Tongue (tissue), 1 donor: ENCODE measurements at regions not wholly inside any gene's neighbourhood (a gene's known extent, or its start where the extent isn't known, plus 50 kb on each side); places are given as distances from the start of the nearest gene placed in this dataset.

ENCODE experiments used
- DNase-seq: peaks from one replicate; pipeline ENCODE4 v3.0.0-alpha.2; 2015

- DNase-seq: no peak
These were observed 248.1 kb upstream of the GADL1 start for GRCh38 chr3:31142543-31142942.

- no peak for DNase-seq
These were observed 250.6 kb upstream of the GADL1 start for GRCh38 chr3:31145062-31145461.

GRCh38 chr3:31147550-31147949 lies 253.1 kb upstream of the GADL1 start:
- DNase-seq: no peak

GRCh38 chr3:31157047-31157694 lies 262.7 kb upstream of the GADL1 start:
- DNase-seq: no peak

- peak; percentile 43 for DNase-seq
These were observed 263.6 kb upstream of the GADL1 start for GRCh38 chr3:31157893-31158620.

- DNase-seq: no peak
These were observed 265.0 kb upstream of the GADL1 start for GRCh38 chr3:31159331-31160039.

- DNase-seq: no peak
These were observed 267.4 kb upstream of the GADL1 start for GRCh38 chr3:31161889-31162288.

GRCh38 chr3:31164381-31164780 lies 269.9 kb upstream of the GADL1 start:
- no peak for DNase-seq

GRCh38 chr3:31165399-31165860 lies 271.0 kb upstream of the GADL1 start:
- DNase-seq: no peak

- DNase-seq: peak; percentile 54
These were observed 271.9 kb upstream of the GADL1 start for GRCh38 chr3:31166249-31166885.

- no peak for DNase-seq
These were observed 273.2 kb upstream of the GADL1 start for GRCh38 chr3:31167666-31168065.

GRCh38 chr3:31170932-31171670 lies 276.6 kb upstream of the GADL1 start:
- no peak for DNase-seq

GRCh38 chr3:31172336-31172735 lies 277.9 kb upstream of the GADL1 start:
- DNase-seq: peak; percentile 42

- DNase-seq: no peak
These were observed 278.8 kb upstream of the GADL1 start for GRCh38 chr3:31173118-31173718.

- no peak for DNase-seq
These were observed 279.6 kb upstream of the GADL1 start for GRCh38 chr3:31174079-31174478.

GRCh38 chr3:31176045-31176444 lies 281.6 kb upstream of the GADL1 start:
- DNase-seq: no peak

- no peak for DNase-seq
These were observed 284.0 kb upstream of the GADL1 start for GRCh38 chr3:31178467-31178866.

- no peak for DNase-seq
These were observed 285.3 kb upstream of the GADL1 start for GRCh38 chr3:31179768-31180167.

GRCh38 chr3:31180274-31180673 lies 285.8 kb upstream of the GADL1 start:
- no peak for DNase-seq

- no peak for DNase-seq
These were observed 287.2 kb upstream of the GADL1 start for GRCh38 chr3:31181661-31182060.

- no peak for DNase-seq
These were observed 288.2 kb upstream of the GADL1 start for GRCh38 chr3:31182661-31183060.
